ENCODE measurements at regions not wholly inside any gene's neighbourhood (a gene's known extent, or its start where the extent isn't known, plus 50 kb on each side); places are given as distances from the start of the nearest gene placed in this dataset.

DNA sequence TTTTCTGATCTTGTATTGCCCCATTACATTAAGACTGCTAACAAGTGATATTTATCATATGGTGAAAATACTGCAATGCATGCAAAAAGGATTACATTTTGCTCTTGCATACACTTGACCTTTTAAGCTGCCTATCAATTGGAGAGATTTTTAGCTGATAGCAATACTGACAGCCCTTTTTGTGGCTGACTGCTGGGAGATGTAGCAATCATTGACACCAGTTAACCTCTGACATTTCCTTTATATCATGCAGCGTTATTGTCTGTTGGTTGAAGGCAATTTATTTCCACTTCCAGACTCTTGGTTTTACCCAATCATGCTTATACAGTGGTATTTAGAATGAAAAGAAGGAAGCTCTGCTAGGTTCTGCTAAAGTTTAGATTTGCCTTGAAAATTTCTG is 364.0 kb downstream of the LMO7 start:
- no peaks in the 10 kb centered on the region for H3K36me3 ChIP-seq (ENCODE audit: insufficient read depth, low read length)
- H2AFZ ChIP-seq (ENCODE audit: low read depth, low read length): no peak overlapping the region
- no peak overlapping the region for H3K4me2 ChIP-seq (ENCODE audit: low read length)
- no peaks in the 10 kb centered on the region for H3K9me3 Mint-ChIP-seq (ENCODE audit: unreplicated experiment)
- no peaks in the 10 kb centered on the region for H3K9me3 ChIP-seq (ENCODE audit: insufficient read depth, low read depth, low read length)
- H3K4me1 Mint-ChIP-seq (ENCODE audit: low read depth, unreplicated experiment): no peaks in the 10 kb centered on the region
- TF ChIP-seq, protein P1, sequence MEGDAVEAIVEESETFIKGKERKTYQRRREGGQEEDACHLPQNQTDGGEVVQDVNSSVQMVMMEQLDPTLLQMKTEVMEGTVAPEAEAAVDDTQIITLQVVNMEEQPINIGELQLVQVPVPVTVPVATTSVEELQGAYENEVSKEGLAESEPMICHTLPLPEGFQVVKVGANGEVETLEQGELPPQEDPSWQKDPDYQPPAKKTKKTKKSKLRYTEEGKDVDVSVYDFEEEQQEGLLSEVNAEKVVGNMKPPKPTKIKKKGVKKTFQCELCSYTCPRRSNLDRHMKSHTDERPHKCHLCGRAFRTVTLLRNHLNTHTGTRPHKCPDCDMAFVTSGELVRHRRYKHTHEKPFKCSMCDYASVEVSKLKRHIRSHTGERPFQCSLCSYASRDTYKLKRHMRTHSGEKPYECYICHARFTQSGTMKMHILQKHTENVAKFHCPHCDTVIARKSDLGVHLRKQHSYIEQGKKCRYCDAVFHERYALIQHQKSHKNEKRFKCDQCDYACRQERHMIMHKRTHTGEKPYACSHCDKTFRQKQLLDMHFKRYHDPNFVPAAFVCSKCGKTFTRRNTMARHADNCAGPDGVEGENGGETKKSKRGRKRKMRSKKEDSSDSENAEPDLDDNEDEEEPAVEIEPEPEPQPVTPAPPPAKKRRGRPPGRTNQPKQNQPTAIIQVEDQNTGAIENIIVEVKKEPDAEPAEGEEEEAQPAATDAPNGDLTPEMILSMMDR (IDR thresholded peaks at IDR 0.05; ENCODE audit: insufficient read depth, low read depth, low read length): no peak
- no peak for TF ChIP-seq EZH2 (IDR thresholded peaks at IDR 0.05; ENCODE audit: insufficient read depth, low read length)
- no peaks in the 10 kb centered on the region for H3K27me3 ChIP-seq (ENCODE audit: insufficient read depth, low read length)
- no peak overlapping the region for H3K9ac ChIP-seq (ENCODE audit: low read length)
- no peaks in the 10 kb centered on the region for H3K4me1 ChIP-seq (ENCODE audit: insufficient read depth, low read length)
- no peak for FAIRE-seq
- no peaks in the 10 kb centered on the region for H3K27me3 Mint-ChIP-seq (ENCODE audit: low read depth, unreplicated experiment)
- no peak overlapping the region for H3K27ac ChIP-seq (ENCODE audit: low read depth, low read length)
- H3K4me3 ChIP-seq (ENCODE audit: insufficient read depth, low read depth, low read length): no peak overlapping the region
- DNase-seq (ENCODE audit: low read depth): no peak
- no peaks in the 10 kb centered on the region for H3K36me3 Mint-ChIP-seq (ENCODE audit: low read depth, unreplicated experiment)
- no peaks in the 10 kb centered on the region for H3K79me2 ChIP-seq (ENCODE audit: insufficient read depth, low read length)
- no peak overlapping the region for H3K27ac Mint-ChIP-seq (ENCODE audit: unreplicated experiment)
- no peak overlapping the region for H3K4me3 Mint-ChIP-seq (ENCODE audit: unreplicated experiment)
- no peaks in the 10 kb centered on the region for H4K20me1 ChIP-seq (ENCODE audit: insufficient read depth, low read length)

DNA sequence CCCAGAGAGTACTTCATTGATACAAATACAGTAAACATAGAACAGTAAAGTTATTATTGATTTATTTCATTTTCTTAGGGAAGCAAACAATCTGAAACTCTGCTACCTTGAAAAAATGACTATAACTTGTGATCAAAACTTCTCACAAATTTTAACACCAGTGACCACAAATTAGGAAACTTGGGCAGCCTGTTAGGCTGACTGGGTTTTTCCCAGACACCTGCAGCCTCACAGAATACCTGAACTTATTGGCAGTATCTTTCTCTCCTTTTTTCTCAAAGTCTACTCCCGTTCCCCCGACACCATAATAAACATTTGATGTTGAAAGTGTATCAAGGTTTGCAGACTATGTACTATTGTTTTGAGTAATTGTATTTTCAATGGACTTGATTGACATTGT is 360.5 kb downstream of the LMO7 start:
- Mint-ChIP-seq H3K4me3 (ENCODE audit: unreplicated experiment) (no peak overlapping the region), H3K27me3 (ENCODE audit: low read depth, unreplicated experiment) (no peaks in the 10 kb centered on the region), H3K9me3 (ENCODE audit: unreplicated experiment) (peaks cover 3% of the 10 kb centered on the region), H3K27ac (ENCODE audit: unreplicated experiment) (no peak overlapping the region), H3K36me3 (ENCODE audit: low read depth, unreplicated experiment) (no peaks in the 10 kb centered on the region), H3K4me1 (ENCODE audit: low read depth, unreplicated experiment) (no peaks in the 10 kb centered on the region)
- TF ChIP-seq EZH2 (IDR thresholded peaks at IDR 0.05; ENCODE audit: insufficient read depth, low read length): no peak
- TF ChIP-seq, protein P1 (IDR thresholded peaks at IDR 0.05; ENCODE audit: insufficient read depth, low read depth, low read length): no peak
- Histone ChIP-seq H3K36me3 (ENCODE audit: insufficient read depth, low read length) (no peaks in the 10 kb centered on the region), H3K9ac (ENCODE audit: low read length) (no peak overlapping the region), H3K9me3 (ENCODE audit: insufficient read depth, low read depth, low read length) (no peaks in the 10 kb centered on the region), H3K4me2 (ENCODE audit: low read length) (no peak overlapping the region), H3K27ac (ENCODE audit: low read depth, low read length) (no peak overlapping the region), H3K4me1 (ENCODE audit: insufficient read depth, low read length) (no peaks in the 10 kb centered on the region), H3K27me3 (ENCODE audit: insufficient read depth, low read length) (no peaks in the 10 kb centered on the region), H2AFZ (ENCODE audit: low read depth, low read length) (no peak overlapping the region), H3K4me3 (ENCODE audit: insufficient read depth, low read depth, low read length) (no peak overlapping the region), H4K20me1 (ENCODE audit: insufficient read depth, low read length) (no peaks in the 10 kb centered on the region), H3K79me2 (ENCODE audit: insufficient read depth, low read length) (no peaks in the 10 kb centered on the region)
- no peak for FAIRE-seq
- no peak for DNase-seq (ENCODE audit: low read depth)

DNA sequence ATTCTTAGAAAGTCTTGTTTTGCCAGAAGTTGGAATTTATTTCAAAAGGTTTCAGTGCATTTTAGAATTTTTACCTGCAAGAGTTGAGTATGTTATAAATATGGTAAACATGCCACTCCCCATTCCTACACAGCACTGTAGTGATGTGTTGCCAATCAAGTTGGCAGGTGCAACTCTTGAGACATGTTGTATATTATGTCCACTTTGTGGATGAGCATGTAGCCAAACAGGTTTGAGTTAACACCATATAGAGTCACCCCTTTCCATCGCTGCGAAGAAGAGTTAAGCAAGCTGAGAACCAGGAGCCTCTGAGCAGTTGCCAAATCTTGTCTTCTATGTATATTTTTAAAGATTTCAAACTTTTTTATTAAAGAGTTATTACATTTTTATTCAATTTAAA is 359.8 kb downstream of the LMO7 start:
- H3K4me3 Mint-ChIP-seq (ENCODE audit: unreplicated experiment): no peak overlapping the region
- Histone ChIP-seq H3K79me2 (ENCODE audit: insufficient read depth, low read length) (no peaks in the 10 kb centered on the region), H3K36me3 (ENCODE audit: insufficient read depth, low read length) (no peaks in the 10 kb centered on the region), H2AFZ (ENCODE audit: low read depth, low read length) (no peak overlapping the region), H3K4me1 (ENCODE audit: insufficient read depth, low read length) (no peaks in the 10 kb centered on the region), H3K27me3 (ENCODE audit: insufficient read depth, low read length) (no peaks in the 10 kb centered on the region), H3K27ac (ENCODE audit: low read depth, low read length) (no peak overlapping the region), H3K9ac (ENCODE audit: low read length) (no peak overlapping the region), H3K4me3 (ENCODE audit: insufficient read depth, low read depth, low read length) (no peak overlapping the region), H4K20me1 (ENCODE audit: insufficient read depth, low read length) (no peaks in the 10 kb centered on the region), H3K4me2 (ENCODE audit: low read length) (no peak overlapping the region), H3K9me3 (ENCODE audit: insufficient read depth, low read depth, low read length) (no peaks in the 10 kb centered on the region)
- TF ChIP-seq EZH2 (IDR thresholded peaks at IDR 0.05; ENCODE audit: insufficient read depth, low read length): no peak
- TF ChIP-seq, protein P1 (IDR thresholded peaks at IDR 0.05; ENCODE audit: insufficient read depth, low read depth, low read length): no peak
- no peak for DNase-seq (ENCODE audit: low read depth)
- FAIRE-seq: no peak
- H3K27ac Mint-ChIP-seq (ENCODE audit: unreplicated experiment): no peak overlapping the region
- H3K27me3 Mint-ChIP-seq (ENCODE audit: low read depth, unreplicated experiment): no peaks in the 10 kb centered on the region
- no peaks in the 10 kb centered on the region for H3K36me3 Mint-ChIP-seq (ENCODE audit: low read depth, unreplicated experiment)
- H3K9me3 Mint-ChIP-seq (ENCODE audit: unreplicated experiment): peaks cover 3% of the 10 kb centered on the region
- H3K4me1 Mint-ChIP-seq (ENCODE audit: low read depth, unreplicated experiment): no peaks in the 10 kb centered on the region
